GM21576 (cell line): ENCODE measurements at regions not wholly inside any gene's neighbourhood (a gene's known extent, or its start where the extent isn't known, plus 50 kb on each side); places are given as distances from the start of the nearest gene placed in this dataset.
"Not testable (repeated sequence)": the region's sequence is repeated elsewhere in the genome, so short reads cannot be mapped to it uniquely, and the experiment has no call there.

Source experiments
- ATAC-seq: cut with Tn5 transposase; IDR thresholded peaks from one replicate; pipeline ENCODE4 v1.9.1; 2021; ENCODE audit warnings: mild to moderate bottlenecking, moderate library complexity; ENCODE audit not compliant: unreplicated experiment

DNA sequence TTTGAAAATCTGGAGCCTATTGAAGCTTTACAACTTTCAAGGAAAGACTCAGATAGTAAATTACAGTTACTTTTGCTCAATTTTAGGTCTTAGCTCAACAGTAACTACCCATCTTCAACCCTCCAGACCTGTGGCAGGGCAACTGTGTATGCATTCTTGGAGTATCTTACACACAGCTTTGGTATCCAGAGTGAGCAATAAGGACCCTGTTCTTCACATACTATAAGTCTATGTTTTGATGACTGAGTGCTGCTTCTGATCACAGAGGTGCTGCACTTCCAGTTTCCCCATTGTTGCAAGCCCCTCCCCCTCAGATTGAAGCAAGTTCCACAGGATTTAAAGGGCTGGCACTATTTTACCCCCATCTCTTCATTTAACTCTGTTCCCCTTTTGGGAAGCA is 737.4 kb upstream of the GRAMD2B start:
- no peak for ATAC-seq

DNA sequence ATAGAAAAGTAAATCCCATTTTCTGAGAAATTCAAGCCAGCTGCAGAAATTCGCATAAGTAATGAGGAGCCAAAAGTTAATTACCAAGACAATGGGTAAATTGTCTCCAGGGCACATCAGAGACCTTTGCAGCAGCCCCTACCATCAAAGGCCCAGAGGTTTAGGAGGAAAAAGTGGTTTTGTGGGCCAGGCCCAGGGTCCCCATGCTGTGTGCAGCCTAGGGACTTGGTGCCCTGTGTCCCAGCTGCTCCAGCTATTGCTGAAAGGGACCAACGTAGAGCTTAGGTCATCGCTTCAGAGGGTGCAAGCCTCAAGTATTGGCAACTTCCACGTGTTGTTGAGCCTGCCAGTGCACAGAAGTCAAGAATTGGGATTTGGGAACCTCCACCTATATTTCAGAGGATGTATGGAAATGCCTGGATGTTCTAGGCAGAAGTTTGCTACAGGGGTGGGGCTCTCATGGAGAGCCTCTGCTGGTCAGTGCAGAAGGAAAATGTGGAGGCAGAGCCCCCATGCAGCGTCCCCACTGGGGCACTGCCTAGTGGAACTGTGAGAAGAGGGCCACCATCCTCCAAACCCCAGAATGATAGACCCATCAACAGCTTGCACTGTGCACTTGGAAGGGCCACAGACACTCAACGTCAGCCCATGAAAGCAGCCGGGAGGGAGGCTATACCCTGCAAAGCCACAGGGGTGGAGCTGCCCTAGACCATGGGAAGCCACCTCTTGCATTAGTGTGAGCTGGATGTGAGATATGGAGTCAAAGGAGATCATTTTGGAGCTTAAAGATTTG is 731.3 kb upstream of the GRAMD2B start:
- not testable (repeated sequence) for ATAC-seq

DNA sequence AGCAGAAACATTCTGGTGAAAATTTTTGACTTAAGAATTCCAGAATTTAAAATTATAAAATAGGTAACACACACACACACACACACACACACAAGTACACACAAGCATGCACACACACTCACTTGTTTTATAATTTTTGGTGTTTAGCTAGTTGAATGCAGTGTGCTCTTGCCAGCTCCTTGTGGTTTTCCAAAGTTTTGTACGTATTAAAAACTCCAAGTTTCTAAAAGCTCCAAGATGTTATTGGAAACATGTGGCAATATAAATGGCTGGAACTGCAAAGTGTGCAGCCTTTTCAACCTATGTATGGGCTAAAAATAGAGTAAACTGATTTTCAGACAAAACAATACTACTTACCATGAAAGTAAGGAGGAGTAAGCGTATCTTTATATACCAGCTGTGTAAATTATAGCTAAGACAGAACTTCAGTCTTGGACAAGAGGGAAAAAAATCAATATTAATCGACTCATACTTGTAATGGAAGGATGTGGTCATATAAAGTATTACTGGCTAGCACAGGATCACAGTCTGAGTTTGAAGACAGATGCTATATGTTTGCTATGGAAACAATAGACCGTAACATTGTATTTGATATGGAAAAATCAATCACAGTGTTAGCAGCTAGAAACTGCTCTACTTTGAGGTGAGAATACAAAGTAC is 727.1 kb upstream of the GRAMD2B start:
- no peak for ATAC-seq

DNA sequence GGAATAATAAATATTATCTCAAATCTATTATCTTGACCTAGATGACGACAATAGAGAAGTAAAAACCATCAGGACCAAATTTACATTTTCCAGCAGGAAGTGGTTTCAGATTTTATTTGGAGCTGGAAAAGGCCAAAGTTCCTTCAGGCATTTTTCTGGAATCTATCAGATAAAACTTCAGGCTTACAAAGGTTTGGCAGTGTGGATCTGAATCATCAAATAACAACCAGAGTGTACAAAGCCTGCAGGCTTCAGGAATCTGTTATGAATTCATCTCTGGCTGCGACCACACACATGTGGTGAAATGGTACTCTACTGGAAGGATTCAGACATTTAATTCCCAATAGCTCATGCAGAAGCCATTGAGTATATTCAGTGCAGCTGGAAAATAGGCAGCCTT is 726.4 kb upstream of the GRAMD2B start:
- ATAC-seq: no peak

DNA sequence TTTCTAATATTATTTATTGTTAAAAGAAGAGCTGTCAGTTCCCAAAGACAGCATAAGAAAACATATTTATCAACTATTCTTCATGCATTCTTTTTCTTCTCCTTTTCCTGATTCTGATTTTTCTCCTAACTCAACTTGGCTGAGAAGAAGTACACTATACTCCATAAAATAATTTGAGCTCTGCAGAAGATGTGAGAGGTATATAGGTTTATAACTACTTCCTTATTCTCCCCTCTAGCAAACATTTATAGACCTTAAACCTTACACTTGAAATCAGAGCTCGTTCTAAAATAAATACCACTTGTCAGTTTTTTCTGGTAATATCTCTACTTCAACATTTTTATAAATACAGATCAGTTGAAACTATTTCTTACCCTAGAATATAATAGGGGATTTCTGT is 724.8 kb upstream of the GRAMD2B start:
- ATAC-seq: no peak

DNA sequence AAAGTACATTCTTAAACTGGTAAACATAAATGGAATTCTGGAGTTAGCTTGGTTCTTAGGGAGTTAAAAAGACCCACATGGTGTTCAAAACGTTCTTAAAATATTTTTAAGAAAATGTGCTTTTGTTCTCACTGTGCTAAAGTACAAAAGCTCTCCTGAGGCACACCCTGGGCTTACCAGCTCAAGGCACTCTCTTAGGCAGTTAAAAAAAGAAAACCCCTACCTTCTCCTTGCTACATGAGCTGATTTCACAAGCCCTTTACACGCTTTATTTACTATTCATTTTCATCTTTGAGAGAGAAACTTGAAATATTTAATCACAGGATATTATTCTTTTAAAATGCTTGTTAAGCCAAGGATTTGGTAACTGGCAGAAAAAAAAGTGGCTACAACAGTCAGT is 723.3 kb upstream of the GRAMD2B start:
- ATAC-seq: no peak

DNA sequence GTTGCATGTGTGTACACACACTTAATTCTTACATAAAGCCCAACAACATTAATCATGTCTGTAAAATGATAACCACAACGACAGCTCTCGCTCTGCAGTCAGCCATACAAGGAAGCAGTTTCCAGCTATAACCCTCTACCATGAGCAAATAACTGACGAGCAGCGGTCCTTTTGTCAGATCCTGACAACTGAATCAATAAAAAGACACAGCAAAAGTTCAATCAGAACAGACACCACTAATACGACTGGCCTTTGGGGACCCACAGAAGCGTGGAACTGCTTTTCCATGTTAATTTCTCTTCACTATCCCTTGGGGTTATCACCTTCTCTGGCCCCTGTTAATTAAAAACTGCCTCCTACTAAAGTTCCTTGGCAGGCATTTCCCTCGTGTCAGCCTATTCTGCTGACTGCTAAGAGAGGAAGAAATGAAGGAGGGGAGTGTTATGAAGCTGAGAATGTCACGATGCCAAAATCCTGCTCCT is 722.8 kb upstream of the GRAMD2B start:
- no peak for ATAC-seq

DNA sequence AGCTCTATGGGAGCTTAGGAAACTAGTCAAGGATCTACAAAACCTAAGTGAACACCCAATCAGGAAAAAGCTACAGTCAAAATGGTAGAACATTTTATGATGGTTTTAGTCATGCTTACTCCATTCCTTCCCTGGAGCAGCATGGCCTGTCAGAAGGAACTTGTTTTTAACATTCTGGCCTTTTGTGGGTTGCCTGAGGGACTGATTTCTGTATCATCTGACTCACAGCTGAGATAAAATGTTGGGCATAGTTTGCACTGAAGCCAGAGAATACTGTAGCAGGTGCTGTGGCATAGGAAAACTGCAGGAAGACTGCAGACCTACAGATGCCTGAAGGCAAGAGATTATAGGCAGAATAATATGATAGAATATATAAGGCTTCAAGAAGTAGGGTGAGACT is 719.6 kb upstream of the GRAMD2B start:
- ATAC-seq: no peak

DNA sequence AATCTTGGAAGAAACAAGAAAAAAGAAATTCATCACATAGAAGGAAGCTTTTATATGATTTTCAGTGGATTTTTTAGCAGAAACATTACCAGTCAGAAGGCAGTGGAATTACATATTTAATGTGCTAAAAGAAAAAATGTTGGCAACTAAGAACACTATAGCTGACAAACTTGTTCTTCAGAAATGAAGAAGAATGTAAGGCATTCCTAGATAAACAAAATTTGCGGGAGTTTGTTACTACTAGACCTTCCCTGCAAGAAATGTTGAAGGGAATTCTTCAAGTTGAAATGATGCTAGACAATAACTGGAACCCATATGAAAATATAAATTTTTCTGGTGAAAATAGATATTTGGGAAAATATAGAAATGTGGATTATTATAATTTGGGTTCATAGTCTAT is 718.3 kb upstream of the GRAMD2B start:
- ATAC-seq: no peak

DNA sequence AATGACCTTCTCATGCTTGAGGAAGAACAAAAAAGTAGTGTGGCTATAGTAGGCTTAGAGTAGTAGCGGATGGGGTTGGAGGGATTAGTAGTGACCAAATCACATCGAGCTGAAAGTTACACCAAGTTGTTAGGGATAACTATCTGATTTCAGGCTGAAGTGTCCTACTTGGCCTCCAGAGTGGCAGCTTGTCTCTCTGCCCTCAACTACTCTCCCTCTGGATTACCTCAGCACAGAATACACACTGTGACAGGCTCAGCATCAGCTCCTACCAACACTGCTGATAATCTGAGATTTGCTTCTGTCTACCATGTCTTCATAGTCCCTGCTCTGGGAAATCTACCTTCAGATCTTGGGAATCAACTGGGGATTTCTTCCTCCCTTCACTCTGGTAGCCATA is 714.6 kb upstream of the GRAMD2B start:
- no peak for ATAC-seq

DNA sequence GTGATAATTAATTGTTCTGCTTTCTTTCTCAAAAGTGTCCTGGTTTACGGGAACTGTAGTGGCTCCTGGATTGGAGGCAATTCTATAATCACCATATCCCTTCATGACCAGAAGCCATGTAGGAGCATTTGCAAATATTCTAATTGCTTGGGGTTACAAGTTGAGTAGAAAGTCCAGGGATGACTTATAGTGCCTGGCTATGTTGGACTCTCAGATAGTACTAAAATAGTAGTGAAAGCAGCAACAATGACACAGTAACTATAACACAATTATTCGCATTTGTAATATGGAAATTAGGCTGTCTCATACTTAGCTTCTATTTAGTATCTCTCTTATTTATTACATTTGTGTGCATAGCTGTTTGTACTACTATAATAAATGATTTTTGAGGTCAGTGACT is 712.5 kb upstream of the GRAMD2B start:
- ATAC-seq: no peak

DNA sequence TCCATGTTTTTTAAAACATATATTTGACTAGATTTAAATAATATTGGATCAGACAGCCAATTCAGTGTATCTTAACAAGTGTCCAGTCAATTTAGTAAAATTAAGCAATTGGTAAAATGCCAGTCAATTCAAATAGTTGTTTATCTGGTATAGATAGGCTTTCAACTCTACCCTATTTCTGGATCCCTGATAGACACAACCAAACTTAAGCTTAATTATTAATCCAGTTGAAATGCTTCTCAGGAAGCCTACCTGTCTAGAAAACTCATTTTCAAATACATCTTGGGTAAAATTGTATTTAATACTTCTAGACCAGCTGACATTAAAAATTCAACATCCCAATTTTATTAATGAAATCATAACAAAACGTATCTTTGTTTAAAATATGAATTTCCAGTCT is 710.8 kb upstream of the GRAMD2B start:
- ATAC-seq: no peak

DNA sequence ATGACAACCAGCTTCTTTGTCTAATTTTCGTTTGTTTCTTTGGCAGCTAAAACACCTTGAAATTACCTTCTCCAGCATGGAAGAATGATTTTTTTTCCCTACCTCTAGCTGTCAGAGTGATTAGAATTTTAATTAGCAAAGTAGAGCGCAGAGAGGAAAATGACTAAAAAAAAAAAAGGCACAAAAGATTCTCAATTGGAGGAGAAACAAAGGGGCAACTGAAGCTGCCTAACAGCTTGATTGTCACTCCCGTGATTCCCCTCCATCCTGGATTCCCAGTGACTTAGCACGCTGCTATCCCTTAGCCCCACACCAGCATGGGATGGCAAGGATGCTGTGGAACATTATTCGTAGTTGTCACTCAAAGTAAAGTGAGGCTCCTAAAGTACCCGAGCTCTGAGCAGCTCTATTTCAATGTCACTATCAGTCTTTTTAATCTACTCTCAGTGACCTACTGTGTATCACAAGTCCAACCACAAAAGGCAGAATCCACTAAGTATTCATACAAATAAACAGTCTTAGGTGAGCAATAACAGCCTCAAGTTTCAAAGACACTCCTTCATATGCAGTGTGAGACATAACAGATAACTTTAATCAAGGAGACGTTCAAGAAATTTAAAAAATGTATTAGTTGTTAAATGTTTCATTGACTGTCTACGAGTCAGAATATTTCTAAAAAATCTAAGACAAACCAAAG is 710.0 kb upstream of the GRAMD2B start:
- ATAC-seq: no peak

DNA sequence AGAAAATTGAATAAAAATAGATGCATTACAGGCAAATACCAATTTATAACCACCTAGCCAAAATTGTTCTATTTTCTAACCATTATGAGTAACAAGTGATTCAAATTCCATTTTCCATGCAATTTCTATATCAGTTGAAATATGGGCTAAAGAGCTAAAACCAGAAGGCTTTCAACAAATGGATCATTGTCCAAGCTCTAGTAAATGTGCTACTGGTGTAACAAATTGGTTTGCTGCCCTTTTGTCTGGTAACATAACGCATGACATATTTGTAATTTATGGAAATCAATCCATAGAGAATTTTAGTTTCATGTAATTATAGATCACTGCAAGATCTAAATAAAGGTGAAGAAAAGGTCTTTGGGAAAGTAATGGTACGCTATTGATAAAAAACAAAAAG is 708.0 kb upstream of the GRAMD2B start:
- ATAC-seq: no peak

DNA sequence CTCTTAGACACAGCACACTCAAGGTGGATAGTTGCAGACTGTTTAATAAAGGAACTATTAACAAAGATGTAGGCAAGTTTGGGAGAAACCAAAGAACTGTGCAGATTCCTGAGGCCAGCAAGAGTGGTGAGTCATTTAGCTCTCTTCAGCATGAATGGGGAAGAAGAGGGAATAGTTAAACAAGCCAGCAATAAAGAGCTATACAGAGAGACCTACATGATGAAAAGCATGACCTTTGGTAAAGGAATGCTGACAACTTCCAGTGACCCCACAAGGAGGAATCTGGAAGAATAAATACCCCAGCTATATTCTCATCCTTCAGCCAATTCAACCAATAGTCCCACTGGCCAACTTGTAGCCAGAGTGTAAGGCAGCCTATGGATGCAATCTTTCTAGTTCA is 706.0 kb upstream of the GRAMD2B start:
- ATAC-seq: no peak

DNA sequence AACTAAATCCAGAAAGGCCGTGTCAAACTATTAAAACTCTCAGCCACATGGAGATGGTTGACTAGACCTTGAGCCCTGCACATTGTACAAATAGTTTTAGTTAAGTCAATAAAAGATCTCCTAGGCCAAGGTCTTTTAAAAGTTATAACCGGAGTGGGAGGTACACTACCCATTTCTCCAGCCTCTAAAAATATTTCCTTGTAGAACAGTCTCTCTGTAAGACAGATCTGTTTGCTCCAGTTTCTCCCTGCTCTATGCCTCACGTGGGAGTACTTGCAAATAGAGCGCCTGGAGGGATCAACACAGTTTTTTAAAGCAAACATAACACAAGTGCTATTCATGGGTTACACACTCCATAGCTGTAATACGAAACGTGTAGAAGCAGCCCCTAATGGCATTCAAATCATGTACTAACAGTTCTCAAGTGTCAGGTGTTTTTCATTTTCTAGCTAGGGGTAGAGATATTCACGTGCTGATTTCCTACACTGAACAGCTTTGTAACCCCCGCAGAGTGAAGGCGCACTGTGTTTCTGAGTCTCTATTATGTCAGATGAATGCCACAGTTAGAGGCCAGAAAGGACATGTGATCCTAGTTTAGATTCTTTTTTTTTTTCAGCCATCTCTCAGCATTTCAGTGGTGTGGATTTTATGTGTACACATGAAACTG is 703.4 kb upstream of the GRAMD2B start:
- no peak for ATAC-seq

DNA sequence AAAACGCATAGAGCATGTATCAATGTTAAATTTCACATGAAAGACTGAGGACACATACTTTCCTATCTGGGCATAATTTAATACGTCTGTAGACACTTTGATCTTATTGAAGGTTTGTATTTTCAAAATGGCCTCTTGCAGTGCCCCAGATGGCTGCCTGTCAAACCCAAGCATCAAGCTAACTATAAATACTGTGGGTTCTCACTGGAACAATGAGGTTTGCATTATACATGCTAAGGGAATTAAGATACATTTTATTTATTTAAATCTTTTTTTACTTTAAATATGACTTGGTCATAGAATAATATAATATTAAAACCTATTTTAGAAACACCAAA is 702.9 kb upstream of the GRAMD2B start:
- ATAC-seq: no peak

DNA sequence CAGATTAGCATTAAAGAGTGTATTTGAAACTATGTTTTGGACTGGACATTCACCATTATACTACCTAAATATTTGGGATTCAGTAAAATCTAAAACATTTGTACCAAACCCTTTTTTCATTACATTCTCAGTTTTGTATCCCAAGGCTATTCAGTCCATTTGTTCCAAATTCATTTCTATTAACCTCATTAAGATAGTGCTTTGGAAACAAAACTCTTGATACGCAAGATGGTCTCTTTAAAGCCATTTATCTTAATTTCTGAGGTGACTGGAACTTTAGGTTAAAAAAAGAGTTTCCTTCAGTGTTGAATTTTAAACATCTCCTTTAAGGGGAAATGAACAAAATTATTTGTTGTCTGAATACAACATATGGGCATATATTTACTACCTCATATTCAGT is 702.5 kb upstream of the GRAMD2B start:
- no peak for ATAC-seq

DNA sequence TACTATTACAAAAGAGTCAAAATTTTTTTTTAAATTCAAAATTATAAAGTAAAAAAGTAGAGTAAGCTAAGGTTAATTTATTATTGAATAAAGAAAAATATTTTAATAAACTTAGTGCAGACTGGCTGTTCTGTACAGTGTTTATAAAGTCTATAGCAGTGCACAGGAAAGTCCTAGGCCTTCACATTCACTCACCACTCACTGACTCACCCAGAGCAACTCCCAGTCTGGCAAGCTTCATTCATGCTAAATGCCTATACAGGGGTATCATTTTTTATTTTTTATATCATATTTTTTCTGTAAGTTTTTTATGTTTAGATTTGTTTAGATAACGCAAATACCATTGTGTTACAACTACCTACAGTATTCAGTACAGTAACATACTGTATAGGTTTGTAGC is 700.7 kb upstream of the GRAMD2B start:
- ATAC-seq: no peak

DNA sequence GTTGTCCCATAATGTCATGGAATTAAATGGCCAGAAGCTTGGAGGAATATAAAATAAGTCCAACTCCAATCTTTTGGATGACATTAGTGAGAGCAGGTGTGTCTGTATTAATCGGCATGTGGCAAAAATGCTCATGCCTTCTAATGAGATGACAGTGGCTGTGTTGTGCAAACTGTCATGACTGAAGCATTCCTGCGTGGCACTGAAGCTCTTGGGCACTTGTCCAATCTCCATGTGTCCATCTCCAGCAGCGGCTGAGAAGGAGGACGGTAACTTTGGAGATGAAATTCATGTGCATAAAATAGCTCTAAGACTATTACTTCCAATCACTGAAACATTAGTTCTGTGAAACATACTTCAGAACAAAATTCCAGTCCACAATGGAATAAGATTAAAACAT is 697.5 kb upstream of the GRAMD2B start:
- ATAC-seq: no peak

DNA sequence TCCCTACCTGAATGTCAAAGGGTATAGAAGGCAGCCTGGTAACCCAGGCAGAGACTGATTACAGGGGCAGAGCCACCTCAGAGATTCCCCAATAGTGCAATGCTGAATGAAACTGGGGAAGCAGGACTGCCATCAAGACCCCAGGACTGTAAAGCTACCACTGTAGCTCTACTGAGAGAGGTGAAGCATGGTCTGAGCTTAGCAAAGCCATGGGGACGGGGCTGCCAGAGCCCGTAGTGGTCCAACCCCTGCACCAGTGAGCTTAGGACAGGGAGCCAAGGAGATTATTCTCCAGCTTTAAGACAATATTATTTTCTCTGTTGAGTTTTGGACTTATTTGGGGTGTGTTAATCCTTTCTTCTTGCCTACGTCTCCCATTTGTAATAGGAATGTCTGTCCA is 679.3 kb upstream of the GRAMD2B start:
- no peak for ATAC-seq

DNA sequence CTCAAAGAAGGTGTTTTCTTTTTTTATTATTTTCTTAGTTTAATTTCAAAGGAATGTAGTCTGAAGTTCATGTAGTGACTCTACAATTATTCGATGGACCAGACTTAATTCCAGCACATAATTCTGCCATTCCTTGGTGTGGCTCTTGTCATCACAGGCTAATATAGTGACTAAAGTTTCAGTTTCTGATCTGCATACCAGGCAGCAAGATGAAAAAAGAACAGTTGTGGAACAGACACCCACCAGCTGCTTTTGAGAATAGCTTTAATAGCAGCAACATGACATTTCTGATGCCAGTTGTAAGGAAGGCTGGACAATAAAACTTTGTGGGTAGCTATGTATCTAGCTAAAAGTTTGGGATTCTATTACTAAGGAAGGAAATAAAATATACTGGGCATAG is 676.3 kb upstream of the GRAMD2B start:
- no peak for ATAC-seq
